HuH-7.5 (cell line): ENCODE measurements at regions not wholly inside any gene's neighbourhood (a gene's known extent, or its start where the extent isn't known, plus 50 kb on each side); places are given as distances from the start of the nearest gene placed in this dataset.

ENCODE experiments used
- DNase-seq: peaks from one replicate; pipeline ENCODE4 v3.0.0; 2011; ENCODE audit warnings: low spot score

DNA sequence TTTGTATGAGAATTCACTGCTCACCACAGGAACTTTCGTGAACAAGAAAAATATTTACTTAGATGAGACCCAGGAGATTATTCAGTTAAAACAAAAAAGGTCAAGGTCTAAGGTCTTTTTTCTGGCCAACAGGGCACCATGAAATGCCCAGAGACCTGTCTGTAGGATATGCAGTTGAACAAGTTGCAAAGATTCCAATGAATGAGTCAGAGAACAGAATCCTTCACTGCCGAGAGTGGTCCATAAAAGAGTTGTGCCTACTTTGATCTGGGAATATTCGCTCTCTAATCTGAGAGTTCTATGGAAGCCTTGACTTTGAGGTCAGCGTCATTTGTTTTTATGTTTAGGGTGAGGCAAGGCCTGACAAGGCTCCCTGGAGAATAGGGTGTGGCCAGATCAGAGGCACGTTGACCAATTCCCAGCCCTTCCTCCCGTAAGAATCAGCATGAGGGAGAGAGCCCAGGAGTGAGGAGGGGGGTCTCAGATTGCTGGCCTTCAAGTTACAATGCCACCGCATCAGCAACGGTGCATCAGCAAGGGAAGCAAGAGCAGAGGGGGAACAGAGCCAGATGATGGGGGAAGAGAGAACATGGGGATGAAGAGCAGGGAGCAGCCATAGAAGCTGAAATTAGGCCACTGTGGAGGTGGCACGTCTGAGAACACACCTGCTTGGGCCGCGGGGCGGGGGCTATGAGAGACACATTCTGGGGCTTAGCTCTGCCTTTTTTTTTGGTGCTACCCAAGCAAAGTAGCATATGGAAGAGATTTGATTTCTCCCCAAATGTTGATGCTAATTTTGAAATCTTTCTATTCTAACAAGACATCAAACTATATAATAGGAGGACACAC, 206.4 kb upstream of the RAB4A start:
- no peak for DNase-seq

DNA sequence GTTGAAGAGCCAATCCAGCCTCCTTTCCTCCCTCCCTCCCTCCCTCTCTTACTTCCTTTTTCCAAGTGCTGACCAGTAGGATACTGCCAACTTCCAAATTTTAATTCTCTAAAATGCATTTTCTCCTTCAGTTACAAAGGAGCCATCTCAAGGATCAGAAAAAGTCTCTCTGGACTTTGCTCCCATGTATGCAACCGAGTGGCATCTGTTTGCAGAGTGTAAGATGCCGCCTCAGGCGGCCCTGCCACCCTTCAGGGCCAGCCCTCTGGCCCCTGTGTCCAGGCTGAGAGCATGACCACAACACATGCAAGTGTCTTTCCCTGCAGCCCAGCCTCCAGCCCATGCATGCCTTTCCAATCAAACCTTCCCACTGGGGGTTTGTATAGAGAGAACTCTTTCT, 205.3 kb upstream of the RAB4A start:
- DNase-seq, result no peak

DNA sequence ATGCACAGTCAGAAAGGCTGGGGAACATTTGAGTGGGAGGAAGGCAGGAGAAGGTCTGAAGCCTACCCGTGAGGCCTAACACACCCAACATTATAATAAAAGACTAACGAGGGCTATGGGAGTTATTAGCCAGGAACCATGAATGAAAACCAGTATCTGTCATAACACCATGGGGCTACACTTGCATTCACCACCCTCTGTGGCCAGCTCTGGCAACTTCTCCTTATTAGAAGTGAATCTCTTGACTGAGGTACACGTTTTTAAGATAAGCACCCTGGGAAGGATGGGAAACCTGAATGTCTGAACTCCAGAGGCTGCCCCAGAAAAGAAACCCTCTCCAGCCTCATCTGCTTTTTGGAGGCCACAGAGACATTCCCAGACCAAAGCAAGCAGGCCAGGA, 204.3 kb upstream of the RAB4A start:
- no peak for DNase-seq

DNA sequence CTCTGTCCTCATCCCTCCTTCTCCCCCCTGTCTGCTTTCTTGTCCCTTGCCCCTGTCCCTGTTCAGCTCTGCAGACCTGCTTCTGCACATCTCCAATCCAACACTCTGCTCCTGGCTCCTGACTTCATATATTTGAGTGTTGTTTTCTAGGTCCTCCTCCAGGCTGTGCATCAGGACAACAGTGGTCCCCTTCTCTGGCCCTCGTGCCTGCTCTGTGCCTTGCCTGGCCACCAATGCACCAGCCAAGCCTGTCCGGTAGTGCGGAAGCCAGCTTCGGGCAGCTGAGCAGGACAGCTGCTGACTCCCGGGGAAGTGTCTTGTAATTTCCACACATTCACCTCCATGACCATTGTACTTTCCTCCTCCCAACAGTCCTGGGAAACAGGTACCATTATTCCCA, 203.4 kb upstream of the RAB4A start:
- DNase-seq, result no peak

DNA sequence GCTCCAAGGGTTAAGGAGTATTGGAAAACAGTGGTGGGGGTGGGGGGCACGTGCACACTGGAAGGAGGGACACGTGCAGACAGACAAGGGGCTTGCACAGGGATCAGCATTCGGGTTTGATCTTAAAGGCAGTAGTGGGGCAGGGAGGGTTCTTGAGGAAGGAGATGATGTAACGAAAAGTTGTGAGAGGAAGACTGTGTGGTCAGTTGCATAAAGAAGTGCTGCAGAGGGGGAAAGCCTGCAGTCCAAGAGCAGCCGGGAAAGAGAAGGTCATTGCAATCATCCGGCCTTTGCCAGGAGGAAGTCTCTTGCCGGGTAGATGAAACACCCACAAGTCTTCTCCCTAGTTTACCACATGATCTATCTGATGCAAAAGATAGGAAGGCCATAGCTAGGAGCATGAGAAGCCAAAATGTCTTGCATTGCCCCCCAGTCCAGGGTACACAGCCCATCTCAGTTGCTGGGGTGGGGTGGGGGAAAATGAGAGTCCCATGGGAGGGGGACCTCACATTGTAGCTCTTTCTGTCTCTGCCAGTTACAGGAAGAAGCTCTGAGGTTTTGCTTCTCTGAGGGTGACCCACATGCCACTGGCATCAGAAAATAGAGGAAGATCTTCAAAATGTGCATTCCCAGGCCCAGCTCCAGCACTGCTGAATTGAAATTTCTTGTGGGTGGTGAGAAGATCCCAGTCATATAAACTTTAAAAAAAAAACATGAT, 202.5 kb upstream of the RAB4A start:
- DNase-seq, result no peak

DNA sequence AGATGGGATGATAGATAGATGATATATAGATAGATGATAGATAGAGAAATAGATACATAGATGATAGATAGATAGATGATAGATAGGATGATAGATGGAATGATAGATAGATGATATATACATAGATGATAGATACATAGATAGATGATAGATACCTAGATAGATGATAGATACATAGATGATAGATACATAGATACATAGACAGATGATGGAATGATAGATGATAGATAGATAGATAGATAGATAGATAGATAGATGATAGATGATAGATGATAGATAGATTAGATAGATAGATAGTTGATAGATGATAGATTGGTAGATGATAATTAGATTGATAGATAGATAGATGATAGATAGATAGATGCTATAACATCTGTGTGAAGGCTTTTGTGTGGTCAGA, 201.7 kb upstream of the RAB4A start:
- no peak for DNase-seq

DNA sequence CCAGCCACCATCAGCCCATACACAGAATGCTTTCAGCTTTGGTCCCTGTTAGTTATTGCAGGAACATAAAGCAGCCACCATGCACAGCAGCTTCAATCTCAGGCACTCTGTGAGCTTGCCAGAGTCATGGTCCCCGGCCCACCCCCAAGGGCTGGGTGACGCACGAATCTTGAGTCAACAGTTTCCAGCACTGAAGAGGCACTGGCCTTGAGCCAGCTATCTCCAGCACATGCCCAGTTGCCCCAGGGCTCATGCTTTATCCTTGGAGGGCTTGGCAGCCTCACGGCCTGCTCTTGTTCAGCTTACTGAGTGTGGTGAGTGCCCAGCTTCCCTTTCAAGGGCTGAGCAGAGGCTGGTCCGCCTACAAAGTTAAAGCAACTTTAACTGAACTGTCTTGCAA, 200.7 kb upstream of the RAB4A start:
- no peak for DNase-seq

DNA sequence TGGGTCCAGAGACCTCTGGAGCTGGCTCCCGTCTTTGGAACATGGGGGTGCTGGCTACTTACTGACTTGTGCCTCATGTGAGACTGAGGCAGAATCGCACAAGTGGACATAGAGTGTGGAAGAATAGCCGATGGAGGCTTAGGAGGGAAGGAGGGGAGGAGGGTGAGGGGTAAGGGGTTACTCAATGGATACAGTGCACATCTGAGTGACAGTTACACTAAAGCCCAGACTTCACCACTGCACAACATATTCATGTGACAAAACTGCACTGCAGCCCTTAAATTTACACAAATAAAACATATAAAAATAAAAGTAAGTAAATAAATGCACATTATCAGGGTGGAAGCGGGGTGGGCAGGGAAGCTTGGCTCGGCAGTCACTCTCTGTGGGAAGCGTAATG, 197.7 kb upstream of the RAB4A start:
- no peak for DNase-seq

DNA sequence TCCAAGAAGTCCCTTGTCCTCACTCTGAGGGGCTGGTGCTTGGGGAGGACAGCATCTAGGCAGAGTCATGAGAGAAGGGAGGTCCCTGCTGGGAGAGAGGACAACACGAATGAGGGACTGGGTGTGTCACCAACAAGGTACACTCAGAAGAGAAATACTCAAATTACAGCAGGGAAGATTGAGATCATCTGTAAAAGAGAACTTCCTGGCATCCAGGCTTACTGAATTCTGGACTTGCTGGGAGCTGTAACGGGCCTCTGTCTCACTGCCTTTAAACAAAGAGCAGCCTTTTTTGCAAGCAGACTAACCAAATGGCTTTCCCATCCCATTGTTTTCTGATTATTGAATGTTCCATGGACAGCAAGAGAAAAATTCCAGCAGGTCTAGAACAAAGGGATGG, 195.7 kb upstream of the RAB4A start:
- DNase-seq, result no peak

DNA sequence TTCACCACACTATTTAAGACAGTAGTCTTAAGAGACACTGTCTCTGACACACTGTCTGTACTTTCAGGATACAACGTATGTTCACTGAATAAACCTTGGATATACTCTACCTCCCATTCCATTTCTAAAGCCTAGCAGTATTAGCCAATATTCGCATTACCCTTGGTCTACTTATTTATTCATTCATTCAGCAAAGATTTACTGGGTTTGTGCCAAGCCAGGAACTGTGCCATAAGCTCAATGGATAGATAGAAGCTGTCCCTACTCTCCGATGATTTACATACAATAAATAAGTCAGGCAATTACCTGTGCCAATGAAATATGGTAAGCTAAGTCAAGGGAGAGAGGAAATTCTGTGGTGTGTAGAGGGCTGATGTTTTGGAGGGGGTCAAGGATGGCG, 195.2 kb upstream of the RAB4A start:
- DNase-seq, result no peak

DNA sequence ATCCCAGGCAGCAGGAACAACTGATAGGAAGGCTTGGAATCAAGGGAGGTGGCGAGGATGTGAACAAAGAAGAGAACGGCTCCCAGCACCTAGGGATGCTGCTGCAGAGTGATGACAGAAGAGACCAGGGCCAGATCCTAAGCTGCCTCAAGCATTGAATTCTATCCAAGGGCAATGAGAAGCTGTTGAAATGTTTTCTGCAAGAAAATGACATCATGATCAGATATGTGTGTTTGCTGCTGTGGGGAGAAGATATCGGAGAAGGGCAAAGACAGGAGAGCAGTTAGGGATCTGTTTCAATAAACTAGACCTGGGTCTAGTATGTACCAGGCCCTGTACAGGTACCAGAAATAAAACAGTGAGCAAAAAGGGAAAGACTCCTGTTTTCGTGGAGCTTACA, 194.7 kb upstream of the RAB4A start:
- no peak for DNase-seq

DNA sequence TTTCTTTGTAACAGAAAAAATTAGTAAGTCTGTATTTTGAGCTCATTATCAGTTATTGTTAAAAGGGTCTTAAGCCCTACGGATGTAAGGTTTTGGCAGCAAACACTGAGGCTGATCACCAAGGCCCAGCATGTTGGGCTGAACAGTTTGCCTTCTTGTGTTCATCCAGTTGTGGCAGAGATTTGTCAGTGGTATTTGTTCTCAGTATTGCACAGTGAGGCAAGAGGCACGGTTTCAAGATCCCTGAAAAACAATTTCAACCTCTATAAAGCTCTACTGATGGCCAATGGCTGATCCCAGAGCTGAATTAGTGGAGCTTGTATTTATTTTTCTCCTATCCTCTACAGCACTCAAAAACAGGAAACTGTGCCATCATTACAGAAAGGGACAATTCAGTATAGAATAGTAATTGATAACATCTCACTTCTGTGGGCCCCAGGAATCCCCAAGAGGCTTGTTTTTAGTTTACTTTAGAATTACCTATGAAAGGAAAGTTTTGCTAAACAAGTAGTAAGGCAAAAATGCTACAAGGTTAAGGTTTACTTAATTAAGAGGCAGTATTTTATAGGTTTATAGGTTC, 191.8 kb upstream of the RAB4A start:
- DNase-seq, result no peak

DNA sequence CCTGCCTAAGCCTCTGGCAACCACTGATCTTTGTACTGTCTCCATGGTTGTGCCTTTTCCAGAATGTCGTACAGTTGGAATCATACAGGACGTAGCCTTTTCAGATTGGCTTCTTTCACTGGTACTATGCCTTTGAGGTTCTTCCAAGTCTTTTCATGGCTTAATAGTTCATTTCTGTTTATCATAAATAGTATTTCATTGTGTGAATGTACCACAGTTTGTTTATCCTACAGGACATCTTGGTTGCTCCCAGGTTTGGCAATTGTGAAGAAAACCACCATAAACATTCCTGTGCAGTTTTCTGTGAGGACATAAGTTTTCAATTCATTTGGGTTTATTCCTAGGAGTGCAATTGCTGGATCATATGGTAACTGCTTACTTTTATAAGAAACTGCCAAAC, 190.6 kb upstream of the RAB4A start:
- DNase-seq, result no peak

DNA sequence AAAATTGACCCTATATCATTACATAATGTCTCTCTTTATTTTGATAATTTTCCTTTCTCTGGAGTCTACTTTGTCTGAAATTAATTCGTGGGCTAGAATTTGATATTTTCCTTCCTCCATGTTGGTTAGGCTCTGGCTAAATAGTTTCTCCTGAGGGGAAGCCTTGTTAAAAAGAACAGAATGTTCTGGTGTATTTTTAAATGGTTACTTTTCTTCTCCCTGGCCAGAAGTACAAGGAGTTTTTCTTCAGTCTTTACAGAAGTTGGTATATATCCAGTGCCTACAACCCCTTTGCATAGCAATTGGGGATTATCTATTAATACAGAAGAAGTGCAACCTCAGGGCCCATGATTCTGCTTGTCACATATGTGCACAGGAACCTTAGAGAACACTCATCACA, 185.6 kb upstream of the RAB4A start:
- DNase-seq, result no peak

DNA sequence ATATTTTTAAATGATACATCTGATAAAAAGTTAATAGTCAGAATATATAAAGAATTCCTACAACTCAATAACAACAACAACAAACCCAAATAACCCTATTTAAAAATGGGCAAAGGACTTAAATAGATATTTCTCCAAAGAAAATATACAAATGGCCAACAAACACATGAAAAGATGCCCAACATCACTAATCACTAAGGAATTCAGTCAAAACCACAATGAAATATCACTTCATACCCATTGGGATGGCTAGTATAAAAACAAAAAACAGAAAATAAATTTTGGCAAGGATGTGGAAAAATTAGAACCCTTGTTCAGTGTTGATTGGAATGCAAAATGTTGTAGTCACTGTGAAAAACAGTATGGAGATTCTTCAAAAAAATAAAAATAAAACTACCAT, 184.8 kb upstream of the RAB4A start:
- DNase-seq, result no peak

DNA sequence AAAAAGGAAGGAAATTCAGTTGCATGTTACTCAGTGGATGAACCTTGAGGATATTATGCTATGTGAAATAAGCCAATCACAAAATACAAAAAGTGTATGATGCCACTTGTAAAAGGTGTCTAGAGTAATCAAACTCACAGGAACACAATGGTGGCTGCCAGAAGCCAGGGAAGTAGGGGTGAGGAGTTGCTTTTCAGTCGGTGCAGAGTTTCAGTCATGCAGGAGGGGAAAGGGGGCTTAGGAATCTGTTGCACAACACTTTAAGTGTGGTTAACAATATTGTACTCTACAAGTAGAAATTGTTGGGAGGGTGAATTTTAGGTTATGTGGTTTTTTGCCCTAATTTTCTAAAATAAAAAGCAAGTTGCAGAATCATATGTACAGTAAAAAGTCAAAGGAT, 184.2 kb upstream of the RAB4A start:
- DNase-seq, result no peak

DNA sequence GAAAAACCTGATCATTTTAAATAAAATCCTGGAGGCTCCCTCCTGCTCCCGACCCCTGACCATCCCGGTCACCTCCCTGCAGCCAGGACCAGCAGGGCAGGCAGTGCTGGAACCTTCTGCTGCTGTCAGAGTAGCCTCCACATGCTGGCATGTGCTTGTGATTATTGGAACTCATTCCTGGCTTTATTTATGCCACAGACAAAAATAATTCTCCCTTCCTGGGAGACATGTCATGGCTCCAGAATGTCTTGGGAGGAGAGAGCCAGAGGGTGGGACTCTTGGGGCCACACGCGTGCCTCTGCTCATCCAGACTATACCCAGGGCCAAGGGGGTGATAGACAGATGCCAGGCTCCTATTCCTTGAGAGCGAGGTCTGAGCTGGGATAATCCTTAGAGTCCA, 183.6 kb upstream of the RAB4A start:
- DNase-seq, result no peak

DNA sequence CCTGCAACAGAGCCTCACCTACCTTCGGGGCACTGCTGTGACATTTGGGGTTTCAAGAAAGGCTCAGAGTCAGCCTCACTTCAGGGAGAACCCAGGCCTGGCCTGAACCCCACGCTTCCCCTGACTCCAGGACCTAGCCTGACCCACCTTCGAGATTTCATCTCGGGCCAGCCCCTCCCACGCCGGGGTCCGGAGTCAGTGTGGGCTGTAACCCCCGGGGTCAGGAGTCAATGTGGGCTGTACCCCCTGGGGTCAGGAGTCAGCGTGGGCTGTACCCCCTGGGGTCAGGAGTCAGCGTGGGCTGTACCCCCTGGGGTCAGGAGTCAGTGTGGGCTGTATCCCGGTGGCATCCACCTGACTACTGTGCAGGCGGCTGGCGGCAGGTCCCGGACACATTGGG, 183.0 kb upstream of the RAB4A start:
- no peak for DNase-seq

DNA sequence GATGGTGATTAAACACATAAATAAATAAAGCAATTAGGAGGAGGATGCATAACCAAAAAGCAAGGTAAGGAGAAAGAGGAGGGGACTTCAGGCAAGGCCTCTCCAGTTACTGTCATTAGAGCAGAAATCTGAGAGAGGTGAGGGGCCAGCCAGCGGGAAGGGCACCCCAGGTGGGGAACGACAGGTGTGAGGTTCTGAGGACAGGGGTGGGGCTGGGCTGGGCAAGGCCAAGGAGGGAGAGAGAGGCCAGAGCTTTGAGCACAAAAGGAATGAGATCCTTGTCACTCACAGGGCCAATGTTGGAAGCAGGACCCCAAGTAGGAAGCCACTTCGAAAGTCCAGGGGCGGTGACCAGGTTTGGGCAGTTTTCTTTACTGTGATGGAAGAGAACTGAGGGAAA, 182.2 kb upstream of the RAB4A start:
- no peak for DNase-seq

DNA sequence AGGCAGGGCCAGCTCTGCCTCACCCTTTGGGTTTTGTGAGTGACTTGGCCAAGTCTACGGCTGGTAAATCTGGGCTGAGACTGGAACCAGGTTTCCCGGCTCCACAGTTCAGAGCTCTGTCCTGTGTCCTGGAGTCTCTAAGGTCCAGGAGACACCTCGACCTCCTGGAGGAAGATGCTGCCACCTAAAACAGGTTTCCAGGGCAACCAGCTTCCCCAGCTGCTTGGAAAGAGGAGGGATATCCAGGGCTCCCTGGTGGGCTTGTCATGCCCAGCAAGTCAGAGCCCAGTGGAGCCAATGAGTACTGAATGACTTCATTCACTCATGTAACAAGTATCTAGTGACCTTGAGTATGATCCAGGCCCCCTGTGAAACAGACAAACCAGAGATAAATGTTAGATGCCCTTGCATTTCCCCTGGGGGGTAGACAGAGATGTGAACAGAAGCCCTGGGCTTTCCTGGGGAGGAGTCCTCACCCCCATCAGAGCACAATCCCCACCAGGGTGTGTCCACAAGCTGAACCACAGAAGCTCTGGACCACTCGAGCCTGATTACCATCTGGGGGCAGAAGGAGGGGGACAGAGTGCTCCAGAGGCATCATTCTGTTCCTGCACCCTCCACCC, 181.2 kb upstream of the RAB4A start:
- DNase-seq, result no peak

DNA sequence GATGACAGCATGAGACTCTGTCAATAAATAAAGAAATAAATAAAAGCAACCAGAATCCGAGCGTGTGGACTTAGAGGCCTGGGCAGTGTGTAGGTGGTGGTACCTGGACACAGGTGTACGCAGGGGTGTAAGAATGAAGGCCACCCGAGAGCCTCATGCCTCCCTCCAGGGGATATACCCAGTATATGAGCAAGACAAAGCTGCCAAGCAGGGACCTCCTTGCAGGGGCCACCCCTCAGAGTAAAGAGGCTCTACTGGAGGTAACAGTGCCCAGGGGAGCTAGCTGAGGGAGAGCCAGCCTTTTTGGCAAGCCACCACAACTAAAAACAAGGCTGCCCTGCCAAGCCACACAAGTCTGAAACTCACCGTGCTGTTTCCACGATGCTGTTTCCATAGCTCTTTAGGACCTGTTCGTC, 179.2 kb upstream of the RAB4A start:
- no peak for DNase-seq

DNA sequence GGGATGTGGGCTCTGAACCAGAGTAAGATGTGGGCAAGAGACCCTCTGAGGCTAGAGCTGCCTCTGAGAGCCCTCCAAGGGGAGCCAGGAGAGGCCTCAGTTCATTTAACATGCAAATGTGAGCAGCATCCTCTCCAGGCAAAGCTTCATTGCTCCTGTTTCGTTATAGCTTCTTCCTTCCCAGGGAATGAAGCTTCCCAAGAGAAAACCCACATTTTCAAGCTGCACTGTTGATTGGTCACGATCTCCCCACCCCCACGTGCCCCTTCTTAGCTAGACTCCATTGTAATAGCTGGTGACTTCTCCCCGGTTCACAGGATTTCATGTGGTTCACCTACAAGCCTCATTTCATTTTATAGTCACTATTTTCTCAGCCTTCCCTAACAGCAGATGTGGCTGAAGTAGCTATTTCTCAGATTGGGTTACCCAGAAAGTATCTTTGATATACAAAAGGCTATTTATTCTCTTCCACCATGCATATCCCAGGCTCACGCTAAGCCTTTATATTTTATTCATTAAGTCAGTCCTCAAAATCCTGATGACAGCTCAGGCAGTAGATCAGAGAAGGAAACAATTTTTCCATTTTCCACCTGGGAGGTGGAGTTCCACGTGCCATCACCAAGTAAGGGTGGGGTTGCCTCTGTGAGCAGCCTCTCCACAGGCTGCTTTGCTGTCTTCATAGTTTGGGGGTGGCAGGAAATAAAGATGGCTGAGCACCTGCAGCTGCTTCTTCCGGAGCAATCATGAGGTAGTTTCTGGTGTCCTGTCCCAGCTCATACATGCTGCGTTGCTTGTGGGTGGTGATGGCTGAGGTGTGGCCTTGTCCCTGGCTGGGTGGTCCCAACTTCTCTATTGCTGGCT, 178.3 kb upstream of the RAB4A start:
- no peak for DNase-seq
